ENCODE measurements at regions not wholly inside any gene's neighbourhood (a gene's known extent, or its start where the extent isn't known, plus 50 kb on each side); places are given as distances from the start of the nearest gene placed in this dataset.

- CTCF ChIA-PET, result no interaction called here
- Histone ChIP-seq H3K4me3 (ENCODE audit: low read depth in 2 of 2, low read length in 2 of 2) (no peak overlapping the region), H3K9me3 (ENCODE audit: control insufficient read depth, insufficient read depth, low read depth, low read length) (no peaks in the 10 kb centered on the region), H3K27ac (ENCODE audit: low read length) (no peak overlapping the region), H3K4me1 (ENCODE audit: control insufficient read depth, insufficient read depth, low read length) (no peaks in the 10 kb centered on the region), H3K27me3 (ENCODE audit: control insufficient read depth, insufficient read depth, low read length) (no peaks in the 10 kb centered on the region), H3K36me3 (ENCODE audit: control insufficient read depth, insufficient read depth, low read length) (no peaks in the 10 kb centered on the region)
- DNase-seq (ENCODE audit: low read depth, low spot score) (no peak), ATAC-seq (no peak)
- in situ Hi-C loops (cut with HindIII; ENCODE audit: low pct_unique_long_range_greater_than_20kb, low sequenced_read_pairs) (no loop called here), intact Hi-C loops (cut with micrococcal nuclease; ENCODE audit: unreplicated experiment) (no loop called here)
- POLR2A ChIA-PET, result no interaction called here
- no TSS peak for BruUV-seq (replicated peaks)
- TF ChIP-seq TCF7L2 (IDR thresholded peaks at IDR 0.05; ENCODE audit: low read depth, low read length), result no peak
- TF ChIP-seq POLR2AphosphoS5 (IDR thresholded peaks at IDR 0.05; ENCODE audit: low read depth, low read length), result no peak
- TF ChIP-seq, protein P1, sequence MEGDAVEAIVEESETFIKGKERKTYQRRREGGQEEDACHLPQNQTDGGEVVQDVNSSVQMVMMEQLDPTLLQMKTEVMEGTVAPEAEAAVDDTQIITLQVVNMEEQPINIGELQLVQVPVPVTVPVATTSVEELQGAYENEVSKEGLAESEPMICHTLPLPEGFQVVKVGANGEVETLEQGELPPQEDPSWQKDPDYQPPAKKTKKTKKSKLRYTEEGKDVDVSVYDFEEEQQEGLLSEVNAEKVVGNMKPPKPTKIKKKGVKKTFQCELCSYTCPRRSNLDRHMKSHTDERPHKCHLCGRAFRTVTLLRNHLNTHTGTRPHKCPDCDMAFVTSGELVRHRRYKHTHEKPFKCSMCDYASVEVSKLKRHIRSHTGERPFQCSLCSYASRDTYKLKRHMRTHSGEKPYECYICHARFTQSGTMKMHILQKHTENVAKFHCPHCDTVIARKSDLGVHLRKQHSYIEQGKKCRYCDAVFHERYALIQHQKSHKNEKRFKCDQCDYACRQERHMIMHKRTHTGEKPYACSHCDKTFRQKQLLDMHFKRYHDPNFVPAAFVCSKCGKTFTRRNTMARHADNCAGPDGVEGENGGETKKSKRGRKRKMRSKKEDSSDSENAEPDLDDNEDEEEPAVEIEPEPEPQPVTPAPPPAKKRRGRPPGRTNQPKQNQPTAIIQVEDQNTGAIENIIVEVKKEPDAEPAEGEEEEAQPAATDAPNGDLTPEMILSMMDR (IDR thresholded peaks at IDR 0.05), result no peak
- TF ChIP-seq SIN3A (IDR thresholded peaks at IDR 0.05; ENCODE audit: borderline replicate concordance, insufficient read depth, low read depth, low read length), result no peak
- TF ChIP-seq REST (IDR thresholded peaks at IDR 0.05; ENCODE audit: insufficient read depth in 1 of 2, low read depth in 2 of 2, low read length in 1 of 2), result no peak
These were observed 80.2 kb upstream of the GCFC2 start for GRCh38 chr2:75790814-75791467.

DNA sequence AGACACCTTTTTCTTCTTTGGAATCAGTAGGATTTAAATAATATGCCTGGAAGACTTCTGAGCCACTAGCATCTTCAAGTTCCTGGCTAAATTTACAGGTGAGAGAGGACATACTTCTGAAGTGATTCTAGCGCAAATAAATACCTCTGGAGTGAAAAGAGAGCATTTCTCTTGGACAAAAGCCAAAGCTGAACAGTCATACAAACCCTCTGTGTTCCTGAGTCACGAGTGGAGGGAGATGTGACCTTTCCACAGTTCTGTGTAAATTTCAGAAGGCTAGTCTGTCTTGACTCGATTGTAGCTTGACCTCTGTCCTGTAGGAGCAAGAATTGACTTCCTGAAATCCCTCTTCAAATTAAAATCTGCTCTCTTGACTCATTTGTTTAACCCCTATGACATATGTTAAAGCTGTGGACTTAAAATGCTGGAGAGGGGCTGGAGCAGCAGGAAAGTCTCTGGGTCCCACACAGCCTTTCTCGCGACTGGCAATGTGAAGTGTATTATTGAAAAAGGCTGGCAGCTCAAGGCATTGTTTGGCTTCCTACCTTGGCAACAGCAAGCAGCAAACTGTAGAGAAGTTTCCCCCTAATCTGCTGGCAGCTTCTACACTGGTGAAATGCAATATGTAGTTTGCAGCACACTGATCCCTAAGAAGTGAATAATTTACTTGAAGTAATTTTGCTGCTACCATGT lies 79.6 kb upstream of the GCFC2 start:
- Histone ChIP-seq H3K9me3 (ENCODE audit: control insufficient read depth, insufficient read depth, low read depth, low read length) (no peaks in the 10 kb centered on the region), H3K27ac (ENCODE audit: low read length) (no peak overlapping the region), H3K4me1 (ENCODE audit: control insufficient read depth, insufficient read depth, low read length) (no peaks in the 10 kb centered on the region), H3K36me3 (ENCODE audit: control insufficient read depth, insufficient read depth, low read length) (no peaks in the 10 kb centered on the region), H3K4me3 (ENCODE audit: low read depth in 2 of 2, low read length in 2 of 2) (no peak overlapping the region), H3K27me3 (ENCODE audit: control insufficient read depth, insufficient read depth, low read length) (no peaks in the 10 kb centered on the region)
- CTCF ChIA-PET, result no interaction called here
- TF ChIP-seq SIN3A (IDR thresholded peaks at IDR 0.05; ENCODE audit: borderline replicate concordance, insufficient read depth, low read depth, low read length) (no peak), TCF7L2 (IDR thresholded peaks at IDR 0.05; ENCODE audit: low read depth, low read length) (no peak), REST (IDR thresholded peaks at IDR 0.05; ENCODE audit: insufficient read depth in 1 of 2, low read depth in 2 of 2, low read length in 1 of 2) (no peak)
- TF ChIP-seq, protein P1 (IDR thresholded peaks at IDR 0.05), result no peak
- ATAC-seq (no peak), DNase-seq (ENCODE audit: low read depth, low spot score) (no peak)
- in situ Hi-C loops (cut with HindIII; ENCODE audit: low pct_unique_long_range_greater_than_20kb, low sequenced_read_pairs), result no loop called here
- intact Hi-C loops (cut with micrococcal nuclease; ENCODE audit: unreplicated experiment), result no loop called here
- POLR2A ChIA-PET, result no interaction called here
- no TSS peak for BruUV-seq (replicated peaks)

All from Panc1 (cell line).